ENCODE measurements at regions not wholly inside any gene's neighbourhood (a gene's known extent, or its start where the extent isn't known, plus 50 kb on each side); places are given as distances from the start of the nearest gene placed in this dataset.

- TF ChIP-seq CTCF (IDR thresholded peaks at IDR 0.05) = no peak
- Histone ChIP-seq H3K4me3 (no peak overlapping the region), H3K4me1 (ENCODE audit: low read depth) (no peaks in the 10 kb centered on the region), H3K36me3 (ENCODE audit: low read depth) (no peaks in the 10 kb centered on the region), H3K9me3 (no peaks in the 10 kb centered on the region)
- intact Hi-C loops (cut with DNase I, micrococcal nuclease) = no loop called here
- DNase-seq (no peak), ATAC-seq (no peak)
Measured at GRCh38 chr14:53601409-53601808, 355.2 kb downstream of the BMP4 start.

GRCh38 chr14:53599221-53599945, 357.2 kb downstream of the BMP4 start:
- no peak for DNase-seq
- H3K4me1 ChIP-seq (ENCODE audit: low read depth) = no peaks in the 10 kb centered on the region
- TF ChIP-seq CTCF (IDR thresholded peaks at IDR 0.05) = no peak
- H3K36me3 ChIP-seq (ENCODE audit: low read depth) = no peaks in the 10 kb centered on the region
- ATAC-seq = no peak
- intact Hi-C loops (cut with DNase I, micrococcal nuclease) = no loop called here
- H3K9me3 ChIP-seq = no peaks in the 10 kb centered on the region
- H3K4me3 ChIP-seq = no peak overlapping the region

GRCh38 chr14:53596853-53597525, 359.6 kb downstream of the BMP4 start:
- no peak overlapping the region for H3K4me3 ChIP-seq
- no peaks in the 10 kb centered on the region for H3K4me1 ChIP-seq (ENCODE audit: low read depth)
- no peak for TF ChIP-seq CTCF (IDR thresholded peaks at IDR 0.05)
- no peaks in the 10 kb centered on the region for H3K9me3 ChIP-seq
- intact Hi-C loops (cut with DNase I, micrococcal nuclease) = no loop called here
- no peak for DNase-seq
- no peak for ATAC-seq
- H3K36me3 ChIP-seq (ENCODE audit: low read depth) = no peaks in the 10 kb centered on the region

GRCh38 chr14:53591816-53592215, 364.8 kb downstream of the BMP4 start:
- H3K36me3 ChIP-seq (ENCODE audit: low read depth) = no peaks in the 10 kb centered on the region
- intact Hi-C loops (cut with DNase I, micrococcal nuclease) = no loop called here
- no peak for DNase-seq
- TF ChIP-seq CTCF (IDR thresholded peaks at IDR 0.05) = no peak
- no peak overlapping the region for H3K4me3 ChIP-seq
- no peaks in the 10 kb centered on the region for H3K4me1 ChIP-seq (ENCODE audit: low read depth)
- no peaks in the 10 kb centered on the region for H3K9me3 ChIP-seq
- ATAC-seq = no peak

- no peak for ATAC-seq
- Histone ChIP-seq H3K4me1 (ENCODE audit: low read depth) (no peaks in the 10 kb centered on the region), H3K9me3 (no peaks in the 10 kb centered on the region), H3K36me3 (ENCODE audit: low read depth) (no peaks in the 10 kb centered on the region), H3K4me3 (no peak overlapping the region)
- intact Hi-C loops (cut with DNase I, micrococcal nuclease) = no loop called here
- TF ChIP-seq CTCF (IDR thresholded peaks at IDR 0.05) = no peak
- no peak for DNase-seq
Measured at GRCh38 chr14:53581504-53581903, 375.1 kb downstream of the BMP4 start.

All from mucosa of descending colon (tissue), 3 donors.